ENCODE measurements at regions not wholly inside any gene's neighbourhood (a gene's known extent, or its start where the extent isn't known, plus 50 kb on each side); places are given as distances from the start of the nearest gene placed in this dataset.
A peak's percentile ranks its signal among the peaks of the same experiment; 100 is the strongest.

- no peak for DNase-seq (ENCODE audit: low read depth in 2 of 2, low spot score in 1 of 2)
Observed at GRCh38 chr1:234686035-234686434, 76.1 kb upstream of the IRF2BP2 start.

- no peak for DNase-seq (ENCODE audit: low read depth in 2 of 2, low spot score in 1 of 2)
Observed at GRCh38 chr1:234684856-234685255, 74.9 kb upstream of the IRF2BP2 start.

DNA sequence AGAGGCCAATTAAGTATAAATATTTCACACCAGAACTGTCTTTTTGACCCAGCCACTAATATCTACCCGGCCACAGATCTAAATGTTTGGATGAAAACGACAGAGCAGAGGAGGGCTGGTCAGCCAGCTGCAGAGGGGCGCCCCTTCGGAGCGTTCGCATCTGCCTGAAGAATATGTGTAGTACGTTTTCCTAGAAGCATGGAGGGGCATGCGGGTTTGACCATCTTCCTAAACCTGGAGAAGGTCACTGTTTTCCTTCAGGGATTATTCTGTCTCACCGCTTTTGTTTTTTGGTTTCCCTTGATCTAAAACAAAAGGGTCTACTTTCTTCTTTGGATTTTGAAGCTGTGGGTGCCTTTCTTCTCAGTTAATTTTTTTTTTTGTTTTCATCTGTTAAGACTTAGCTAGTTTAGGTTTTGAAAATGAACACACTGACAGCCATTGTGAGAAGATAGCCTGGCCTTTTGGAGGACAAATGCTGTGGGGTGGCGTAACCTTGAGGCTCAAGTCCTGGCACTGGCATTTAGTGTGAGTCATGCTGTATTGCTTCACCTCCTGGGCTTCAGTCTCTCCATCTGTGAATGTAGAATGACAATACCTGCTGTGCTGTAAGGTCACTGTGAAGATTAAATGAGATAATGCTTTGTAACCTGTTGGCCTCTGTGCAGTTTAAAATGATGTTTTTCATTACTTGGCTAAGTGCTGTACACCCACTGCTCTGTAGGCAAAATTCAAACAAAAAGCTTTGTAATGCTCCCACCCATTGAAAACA lies 74.1 kb upstream of the IRF2BP2 start:
- no peak for DNase-seq (ENCODE audit: low read depth in 2 of 2, low spot score in 1 of 2)

- DNase-seq (ENCODE audit: low read depth in 2 of 2, low spot score in 1 of 2), result no peak
Observed at GRCh38 chr1:234683127-234683860, 73.3 kb upstream of the IRF2BP2 start.

GRCh38 chr1:234681990-234682389 lies 72.0 kb upstream of the IRF2BP2 start:
- no peak for DNase-seq (ENCODE audit: low read depth in 2 of 2, low spot score in 1 of 2)

GRCh38 chr1:234681065-234681464 lies 71.1 kb upstream of the IRF2BP2 start:
- no peak for DNase-seq (ENCODE audit: low read depth in 2 of 2, low spot score in 1 of 2)

DNA sequence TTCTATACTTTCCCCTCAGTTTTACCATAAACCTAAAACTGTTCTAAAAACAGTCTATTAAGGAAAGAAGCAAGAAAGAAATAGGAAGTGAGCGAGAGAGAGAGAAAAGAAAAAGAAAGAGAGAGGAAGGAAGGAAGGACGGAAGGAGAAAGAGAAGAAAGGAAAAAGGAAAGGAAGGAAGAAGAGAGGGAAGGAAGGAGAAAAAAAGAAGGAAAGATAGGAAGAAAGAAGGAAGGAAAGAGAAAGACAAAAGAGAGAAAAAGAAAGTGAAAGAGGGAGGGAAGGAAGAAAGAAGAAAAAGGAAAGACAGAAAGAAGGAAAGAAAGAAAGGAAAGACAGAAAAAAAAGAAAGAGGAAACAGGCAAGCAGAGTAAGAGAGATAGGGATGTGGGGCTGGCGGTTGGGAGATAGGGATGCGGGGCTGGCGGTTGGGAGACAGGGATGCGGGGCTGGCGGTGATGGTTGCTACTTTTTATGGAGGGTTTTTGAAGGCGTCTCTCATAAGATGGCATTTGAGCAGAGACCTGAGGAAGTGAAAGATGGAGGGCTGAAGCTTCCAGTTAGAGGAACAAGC lies 70.4 kb upstream of the IRF2BP2 start:
- DNase-seq (ENCODE audit: low read depth in 2 of 2, low spot score in 1 of 2), result no peak

GRCh38 chr1:234676103-234676594 lies 66.2 kb upstream of the IRF2BP2 start:
- peak; percentile 14 to 16 for DNase-seq (ENCODE audit: low read depth in 2 of 2, low spot score in 1 of 2)

GRCh38 chr1:234675572-234675971 lies 65.6 kb upstream of the IRF2BP2 start:
- DNase-seq (ENCODE audit: low read depth in 2 of 2, low spot score in 1 of 2), result no peak

DNA sequence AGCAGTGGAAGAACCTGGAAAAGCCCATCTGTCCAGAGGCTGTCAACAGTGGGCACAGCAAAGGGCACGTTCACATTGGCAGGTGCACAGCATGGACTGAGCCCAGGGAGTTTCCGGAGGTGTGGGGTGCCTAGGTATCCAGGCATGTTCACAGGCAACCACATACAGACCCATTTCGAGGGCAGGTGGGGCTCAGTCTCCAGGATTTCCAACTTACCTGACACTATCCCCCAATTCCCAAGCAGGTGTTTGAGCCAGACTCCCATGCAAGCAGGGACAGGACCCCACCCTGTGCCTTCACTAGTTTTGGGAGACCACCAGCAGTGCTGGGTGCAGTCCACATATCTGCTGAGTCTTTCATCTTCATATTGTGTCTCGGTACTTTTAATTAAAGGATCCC lies 65.0 kb upstream of the IRF2BP2 start:
- DNase-seq (ENCODE audit: low read depth in 2 of 2, low spot score in 1 of 2), result no peak

DNA sequence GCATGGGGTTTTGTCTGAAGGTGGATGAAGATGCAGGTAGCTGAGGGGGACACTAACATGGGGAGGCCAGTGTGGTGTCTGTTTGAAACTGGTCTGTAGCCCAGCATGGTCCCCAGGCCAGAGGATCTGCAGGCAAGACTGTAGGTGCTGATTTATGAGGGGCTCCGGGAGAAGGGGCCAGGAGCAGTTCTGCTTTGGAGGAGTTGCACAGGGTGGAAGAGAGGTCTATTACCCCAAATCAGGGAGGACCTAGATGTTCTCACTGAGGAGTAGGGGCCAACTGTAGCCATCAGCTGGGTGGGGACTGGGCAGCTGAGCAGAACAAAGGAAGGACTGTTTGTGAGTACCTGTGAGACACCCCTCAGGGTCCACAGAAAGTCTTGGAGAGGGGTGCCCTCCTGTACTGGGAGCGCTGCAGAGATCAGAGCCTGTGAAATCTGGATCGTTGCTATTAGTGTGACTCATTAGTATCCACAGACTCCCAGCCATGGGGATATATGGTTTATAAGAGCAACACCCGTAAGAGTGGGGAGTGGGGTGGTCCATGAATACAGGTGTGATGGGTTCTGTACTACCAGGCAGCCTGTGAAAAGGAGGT lies 64.3 kb upstream of the IRF2BP2 start:
- DNase-seq (ENCODE audit: low read depth in 2 of 2, low spot score in 1 of 2), result no peak

DNA sequence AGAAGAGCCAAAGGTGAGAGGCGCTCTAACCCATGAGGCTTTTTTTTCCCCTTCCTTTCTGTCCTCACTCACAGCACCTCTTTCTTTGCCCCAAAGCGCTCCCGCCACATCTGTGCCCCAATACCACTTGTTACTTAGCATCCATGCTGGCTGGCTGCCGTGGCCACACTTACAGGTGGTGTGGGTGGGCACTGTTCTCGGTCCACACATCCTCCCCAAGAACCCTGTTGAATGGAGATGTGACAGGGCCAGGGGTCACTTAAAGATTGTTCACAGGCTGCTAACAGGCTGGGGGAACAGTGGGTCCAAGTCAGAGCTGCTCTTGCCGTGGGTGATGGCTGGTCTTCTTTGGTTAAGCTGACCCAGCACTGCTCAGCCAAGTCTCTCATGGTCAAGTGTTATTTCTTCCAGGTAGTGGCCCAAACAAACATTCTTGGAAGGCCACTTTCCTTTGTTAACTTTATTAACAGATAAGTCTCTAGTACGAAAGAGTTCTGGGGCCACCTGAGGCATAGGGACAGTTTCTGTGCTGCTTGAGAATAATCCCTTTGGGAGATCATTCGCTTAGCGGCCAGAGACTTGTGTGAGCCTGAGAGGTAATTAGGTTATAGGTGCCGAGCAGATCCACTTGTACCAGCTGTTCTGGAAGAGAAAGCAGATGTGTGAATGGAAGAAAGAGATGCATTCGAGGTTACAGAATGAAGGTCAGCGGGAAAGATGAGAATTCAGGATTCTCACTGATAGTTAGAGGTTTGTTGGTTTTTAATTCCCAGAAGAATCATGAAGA lies 62.6 kb upstream of the IRF2BP2 start:
- DNase-seq (ENCODE audit: low read depth in 2 of 2, low spot score in 1 of 2), result no peak

GRCh38 chr1:234670967-234671626 lies 61.1 kb upstream of the IRF2BP2 start:
- no peak for DNase-seq (ENCODE audit: low read depth in 2 of 2, low spot score in 1 of 2)

DNA sequence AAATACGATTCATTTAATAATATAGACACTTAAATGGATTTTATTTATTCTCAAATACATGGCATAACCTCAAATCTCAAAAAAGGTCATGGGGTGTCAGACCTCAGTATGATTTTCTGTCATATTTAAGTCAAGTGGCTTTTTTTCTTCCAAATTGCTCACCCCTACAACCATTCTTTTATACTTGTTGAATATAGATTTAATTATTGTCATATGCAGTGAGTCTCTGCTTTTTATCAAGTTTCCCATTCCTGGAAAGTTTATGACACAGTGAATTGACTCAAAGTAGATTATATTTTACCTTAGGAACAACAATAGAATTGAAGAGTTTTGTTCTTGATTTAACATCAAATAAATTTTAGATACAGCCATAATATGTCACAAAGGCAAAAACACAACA lies 59.5 kb upstream of the IRF2BP2 start:
- DNase-seq (ENCODE audit: low read depth in 2 of 2, low spot score in 1 of 2), result no peak

GRCh38 chr1:234668577-234668955 lies 58.6 kb upstream of the IRF2BP2 start:
- no peak for DNase-seq (ENCODE audit: low read depth in 2 of 2, low spot score in 1 of 2)

DNA sequence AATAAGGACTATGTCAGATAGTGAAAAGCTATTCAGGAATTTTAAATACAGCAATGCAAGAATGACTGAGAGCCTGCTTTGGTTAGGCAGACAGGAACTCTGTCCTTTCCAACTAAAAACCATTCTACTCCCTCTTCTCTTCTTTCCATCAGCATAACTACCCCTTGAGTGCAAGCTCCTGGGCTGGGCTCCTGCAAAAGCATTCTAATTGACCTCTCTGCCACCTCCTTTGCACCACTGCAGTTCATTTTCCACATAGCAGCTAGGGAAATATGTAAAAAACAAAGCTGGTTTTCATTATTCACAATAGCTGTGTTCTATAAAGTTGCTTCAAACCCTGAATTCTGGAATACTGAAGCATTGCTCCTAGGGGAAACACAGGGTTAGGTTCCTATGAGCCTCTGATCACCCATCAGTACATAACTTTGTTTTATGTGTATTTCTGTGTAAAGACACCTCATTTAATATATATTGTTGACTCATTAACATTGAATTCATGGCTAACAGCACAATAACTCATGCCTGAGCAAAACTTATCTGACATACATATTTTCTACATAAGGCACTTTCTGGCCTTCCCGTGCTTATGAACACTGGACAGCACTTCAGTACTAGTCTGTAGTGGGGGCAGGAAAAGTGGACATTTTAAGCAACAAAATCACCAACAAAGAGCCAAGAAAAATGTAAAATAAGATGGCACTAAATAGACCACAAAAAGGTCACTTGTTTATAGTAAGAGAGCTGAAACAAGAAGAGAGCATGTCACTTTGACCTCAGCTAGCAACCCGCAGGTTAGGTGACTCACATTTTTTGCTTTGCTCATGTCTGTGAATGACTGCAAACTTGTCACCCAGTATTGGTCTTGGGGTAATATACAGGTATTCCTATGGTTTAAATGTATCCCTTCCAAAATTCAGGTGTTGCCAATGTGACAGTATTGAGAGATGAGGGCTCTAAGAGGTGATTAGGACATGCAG lies 57.9 kb upstream of the IRF2BP2 start:
- no peak for DNase-seq (ENCODE audit: low read depth in 2 of 2, low spot score in 1 of 2)

DNA sequence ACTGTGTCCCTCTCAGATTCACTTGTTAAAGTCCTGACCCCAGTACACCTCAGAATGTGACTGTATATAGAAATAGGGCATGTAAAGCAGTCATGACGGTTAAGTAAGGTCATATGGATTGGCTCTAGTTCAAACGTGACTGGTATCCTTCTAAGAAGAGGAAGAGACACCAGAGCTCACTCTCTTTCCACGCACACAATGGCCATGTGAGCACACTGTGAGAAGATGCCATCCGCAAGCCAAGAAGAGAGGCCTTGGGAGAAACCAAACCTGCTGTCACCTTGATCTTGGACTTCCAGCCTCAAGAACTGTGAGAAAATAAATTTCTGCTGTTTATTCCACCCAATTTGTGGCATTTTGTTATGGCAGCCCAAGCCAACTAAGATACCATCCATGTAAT lies 56.8 kb upstream of the IRF2BP2 start:
- DNase-seq (ENCODE audit: low read depth in 2 of 2, low spot score in 1 of 2), result no peak

DNA sequence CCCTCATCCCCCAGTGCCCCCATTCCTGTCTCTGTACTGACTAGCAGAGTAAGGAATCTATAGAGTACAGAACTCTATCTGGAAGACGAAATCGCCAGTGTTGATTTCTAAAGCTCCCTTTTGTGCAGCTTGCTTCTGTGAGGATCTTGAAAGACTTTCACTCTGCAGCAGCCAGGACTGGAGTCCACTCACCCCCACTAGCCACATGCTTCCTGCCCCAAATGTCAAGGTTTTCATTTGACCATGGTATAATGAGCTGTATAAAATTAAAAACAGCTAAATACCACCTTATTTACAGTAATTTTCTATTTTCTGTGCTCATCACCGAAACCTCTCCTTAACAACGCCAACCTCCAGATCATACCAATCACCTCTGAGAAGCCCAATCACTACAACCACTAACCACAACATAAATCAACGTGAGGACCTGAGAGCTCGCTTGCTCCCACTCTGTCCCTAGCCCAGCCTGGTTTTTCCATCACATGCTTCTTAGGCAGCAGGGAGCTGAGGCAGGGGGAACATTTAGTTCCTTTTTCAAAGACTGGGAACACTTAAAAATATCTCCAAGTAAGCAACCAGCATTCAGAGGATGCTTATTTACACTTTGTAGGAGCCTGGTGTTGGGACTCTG lies 56.1 kb upstream of the IRF2BP2 start:
- DNase-seq (ENCODE audit: low read depth in 2 of 2, low spot score in 1 of 2), result no peak

GRCh38 chr1:234662148-234662547 lies 52.2 kb upstream of the IRF2BP2 start:
- no peak for DNase-seq (ENCODE audit: low read depth in 2 of 2, low spot score in 1 of 2)

All from stimulated activated CD8-positive, alpha-beta memory T cell treated with anti-CD3 and anti-CD28 coated beads, Interleukin-4, amount 100 ng/mL, for 4 hours (primary cell).